ENCODE measurements at regions not wholly inside any gene's neighbourhood (a gene's known extent, or its start where the extent isn't known, plus 50 kb on each side); places are given as distances from the start of the nearest gene placed in this dataset.

GRCh38 chr17:36864827-36865430 is 72.3 kb upstream of the LHX1 start:
- no peak for DNase-seq (ENCODE audit: low read depth)

- no peak for DNase-seq (ENCODE audit: low read depth)
Measured at GRCh38 chr17:36867716-36868341, 69.4 kb upstream of the LHX1 start.

GRCh38 chr17:36868777-36869176 is 68.5 kb upstream of the LHX1 start:
- DNase-seq (ENCODE audit: low read depth) = no peak

GRCh38 chr17:36869441-36869840 is 67.8 kb upstream of the LHX1 start:
- DNase-seq (ENCODE audit: low read depth) = no peak

GRCh38 chr17:36869856-36870719 is 67.2 kb upstream of the LHX1 start:
- DNase-seq (ENCODE audit: low read depth) = no peak

- DNase-seq (ENCODE audit: low read depth) = no peak
Measured at GRCh38 chr17:36870720-36870999, 66.6 kb upstream of the LHX1 start.

- DNase-seq (ENCODE audit: low read depth) = no peak
Measured at GRCh38 chr17:36875698-36876293, 61.5 kb upstream of the LHX1 start.

GRCh38 chr17:36876966-36877365 is 60.3 kb upstream of the LHX1 start:
- DNase-seq (ENCODE audit: low read depth) = no peak

- no peak for DNase-seq (ENCODE audit: low read depth)
Measured at GRCh38 chr17:36877771-36878170, 59.5 kb upstream of the LHX1 start.

GRCh38 chr17:36878216-36878615 is 59.1 kb upstream of the LHX1 start:
- DNase-seq (ENCODE audit: low read depth) = no peak

GRCh38 chr17:36879027-36879426 is 58.2 kb upstream of the LHX1 start:
- DNase-seq (ENCODE audit: low read depth) = no peak

GRCh38 chr17:36879624-36880131 is 57.6 kb upstream of the LHX1 start:
- DNase-seq (ENCODE audit: low read depth) = no peak

- DNase-seq (ENCODE audit: low read depth) = no peak
Measured at GRCh38 chr17:36880268-36880905, 56.9 kb upstream of the LHX1 start.

- no peak for DNase-seq (ENCODE audit: low read depth)
Measured at GRCh38 chr17:36881323-36881722, 56.0 kb upstream of the LHX1 start.

GRCh38 chr17:36884495-36885152 is 52.7 kb upstream of the LHX1 start:
- DNase-seq (ENCODE audit: low read depth) = no peak

GRCh38 chr17:36885153-36885735 is 52.0 kb upstream of the LHX1 start:
- no peak for DNase-seq (ENCODE audit: low read depth)

- no peak for DNase-seq (ENCODE audit: low read depth)
Measured at GRCh38 chr17:36885771-36886377, 51.4 kb upstream of the LHX1 start.
